OCI-LY7 (cell line): ENCODE measurements at regions not wholly inside any gene's neighbourhood (a gene's known extent, or its start where the extent isn't known, plus 50 kb on each side); places are given as distances from the start of the nearest gene placed in this dataset.

Experiments used
- BruUV-seq: library from RNA; stranded (reverse); fragments of 400-500 nt; replicated peaks from 2 replicates; lab custom pipeline; 2021; lab: Mats Ljungman, UMichigan
- CTCF ChIA-PET: fragments of 300-600 bp; sonication (Branson Sonifier 250); formaldehyde crosslinking; loops from one replicate; lab custom pipeline; 2022; ENCODE audit warnings: antibody characterized with exemption; ENCODE audit not compliant: unreplicated experiment; lab: Charles Lee
- POLR2A ChIA-PET: fragments of 300-600 bp; sonication (Branson Sonifier 250); formaldehyde crosslinking; loops from one replicate; lab custom pipeline; 2022; ENCODE audit warnings: antibody characterized with exemption; lab: Charles Lee
- DNase-seq: peaks from one replicate; pipeline ENCODE4 v3.0.0-alpha.2; 2015; ENCODE audit warnings: low spot score
- H2AFZ ChIP-seq: fragments of 200-600 bp; sonication (generic), shearing (Covaris generic); 2 replicates; pipeline ENCODE4 v1.6.1; 2014; ENCODE audit warnings: mild to moderate bottlenecking, antibody characterized with exemption, low read length, moderate library complexity
- H3K27ac ChIP-seq: fragments of 200-600 bp; sonication (generic); 2 replicates; pipeline ENCODE4 v1.5.1; 2014; ENCODE audit warnings: mixed run types, low read depth, mild to moderate bottlenecking, moderate library complexity, low read length, inconsistent platforms; ENCODE audit not compliant: poor library complexity, severe bottlenecking
- H3K36me3 ChIP-seq: fragments of 200-600 bp; sonication (generic); 2 replicates; pipeline ENCODE4 v1.6.1; 2014; ENCODE audit warnings: mild to moderate bottlenecking, antibody characterized with exemption, low read length, moderate library complexity, mixed read lengths; ENCODE audit not compliant: insufficient read depth
- H3K4me1 ChIP-seq: fragments of 200-600 bp; sonication (generic); 2 replicates; pipeline ENCODE4 v1.5.1; 2014; ENCODE audit warnings: mild to moderate bottlenecking, low read length; ENCODE audit not compliant: insufficient read depth, poor library complexity, severe bottlenecking
- H3K4me2 ChIP-seq: fragments of 200-600 bp; sonication (generic); 2 replicates; pipeline ENCODE4 v1.6.1; 2014; ENCODE audit warnings: mild to moderate bottlenecking, low read length
- H3K4me3 ChIP-seq: fragments of 200-600 bp; sonication (generic); 2 replicates; pipeline ENCODE4 v1.5.1; 2014; ENCODE audit warnings: mild to moderate bottlenecking, low read depth, low read length; ENCODE audit not compliant: poor library complexity, severe bottlenecking
- H3K79me2 ChIP-seq: fragments of 200-600 bp; sonication (generic); 2 replicates; pipeline ENCODE4 v1.6.1; 2016; ENCODE audit warnings: low read depth, mild to moderate bottlenecking, low read length, moderate library complexity, mixed read lengths; ENCODE audit not compliant: insufficient read depth
- H3K9me2 ChIP-seq: fragments of 200-600 bp; sonication (generic); 2 replicates; pipeline ENCODE4 v1.6.1; 2016; ENCODE audit warnings: mild to moderate bottlenecking, low read length, mixed read lengths; ENCODE audit not compliant: insufficient read depth
- H3K9me3 ChIP-seq: fragments of 200-600 bp; sonication (generic); 2 replicates; pipeline ENCODE4 v1.6.1; 2014; ENCODE audit warnings: mild to moderate bottlenecking, mixed run types, low read length, mixed read lengths
- H4K20me1 ChIP-seq: fragments of 200-600 bp; sonication (generic); 2 replicates; pipeline ENCODE4 v1.6.1; 2014; ENCODE audit warnings: mild to moderate bottlenecking, antibody characterized with exemption, low read length, moderate library complexity, mixed read lengths; ENCODE audit not compliant: insufficient read depth
- EZH2phosphoT487 ChIP-seq: fragments of 200-600 bp; sonication (generic); IDR thresholded peaks from 2 replicates; pipeline ENCODE4 v1.6.1; 2018; ENCODE audit warnings: low read depth, borderline replicate concordance, mild to moderate bottlenecking, mixed run types, antibody characterized with exemption, low read length, moderate library complexity, mixed read lengths
- intact Hi-C: fragments of 100-400 bp; cut with micrococcal nuclease; formaldehyde crosslinking; loops from one replicate; pipeline ENCODE4 v1.10.0; 2022; ENCODE audit not compliant: unreplicated experiment
- TF ChIP-seq, protein P1 (sequence below): fragments of 200-600 bp; sonication (generic); conservative IDR thresholded peaks from 2 replicates; pipeline ENCODE4 v1.5.1; 2014; ENCODE audit warnings: mild to moderate bottlenecking, antibody characterized with exemption, low read length, moderate library complexity, mixed read lengths

GRCh38 chr11:70549796-70550195 is 151.5 kb downstream of the CTTN start:
- Histone ChIP-seq H3K4me2 (no peak overlapping the region), H3K9me3 (no peaks in the 10 kb centered on the region), H4K20me1 (no peaks in the 10 kb centered on the region), H3K36me3 (no peaks in the 10 kb centered on the region), H3K27ac (no peak overlapping the region), H3K9me2 (no peaks in the 10 kb centered on the region), H3K79me2 (no peaks in the 10 kb centered on the region), H3K4me1 (no peaks in the 10 kb centered on the region), H3K4me3 (no peak overlapping the region), H2AFZ (no peak overlapping the region)
- ChIA-PET POLR2A (no interaction called here), CTCF (no interaction called here)
- intact Hi-C loops = no loop called here
- DNase-seq = no peak
- no TSS peak for BruUV-seq
- no peak for TF ChIP-seq EZH2phosphoT487
- TF ChIP-seq, protein P1, sequence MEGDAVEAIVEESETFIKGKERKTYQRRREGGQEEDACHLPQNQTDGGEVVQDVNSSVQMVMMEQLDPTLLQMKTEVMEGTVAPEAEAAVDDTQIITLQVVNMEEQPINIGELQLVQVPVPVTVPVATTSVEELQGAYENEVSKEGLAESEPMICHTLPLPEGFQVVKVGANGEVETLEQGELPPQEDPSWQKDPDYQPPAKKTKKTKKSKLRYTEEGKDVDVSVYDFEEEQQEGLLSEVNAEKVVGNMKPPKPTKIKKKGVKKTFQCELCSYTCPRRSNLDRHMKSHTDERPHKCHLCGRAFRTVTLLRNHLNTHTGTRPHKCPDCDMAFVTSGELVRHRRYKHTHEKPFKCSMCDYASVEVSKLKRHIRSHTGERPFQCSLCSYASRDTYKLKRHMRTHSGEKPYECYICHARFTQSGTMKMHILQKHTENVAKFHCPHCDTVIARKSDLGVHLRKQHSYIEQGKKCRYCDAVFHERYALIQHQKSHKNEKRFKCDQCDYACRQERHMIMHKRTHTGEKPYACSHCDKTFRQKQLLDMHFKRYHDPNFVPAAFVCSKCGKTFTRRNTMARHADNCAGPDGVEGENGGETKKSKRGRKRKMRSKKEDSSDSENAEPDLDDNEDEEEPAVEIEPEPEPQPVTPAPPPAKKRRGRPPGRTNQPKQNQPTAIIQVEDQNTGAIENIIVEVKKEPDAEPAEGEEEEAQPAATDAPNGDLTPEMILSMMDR = no peak

GRCh38 chr11:70550456-70551195 is 152.3 kb downstream of the CTTN start:
- H3K79me2 ChIP-seq = no peaks in the 10 kb centered on the region
- H2AFZ ChIP-seq = no peak overlapping the region
- no peak overlapping the region for H3K4me3 ChIP-seq
- no peaks in the 10 kb centered on the region for H3K4me1 ChIP-seq
- DNase-seq = no peak
- intact Hi-C loops = no loop called here
- H3K9me3 ChIP-seq = no peaks in the 10 kb centered on the region
- no peaks in the 10 kb centered on the region for H4K20me1 ChIP-seq
- H3K27ac ChIP-seq = no peak overlapping the region
- H3K36me3 ChIP-seq = no peaks in the 10 kb centered on the region
- H3K4me2 ChIP-seq = no peak overlapping the region
- no peaks in the 10 kb centered on the region for H3K9me2 ChIP-seq
- TF ChIP-seq, protein P1 = no peak
- TF ChIP-seq EZH2phosphoT487 = no peak
- POLR2A ChIA-PET = no interaction called here
- no TSS peak for BruUV-seq
- CTCF ChIA-PET = no interaction called here
